GM18868 (cell line): ENCODE measurements at regions not wholly inside any gene's neighbourhood (a gene's known extent, or its start where the extent isn't known, plus 50 kb on each side); places are given as distances from the start of the nearest gene placed in this dataset.
A peak's percentile ranks its signal among the peaks of the same experiment; 100 is the strongest.

Source experiments
- ATAC-seq: cut with Tn5 transposase; IDR thresholded peaks from one replicate; pipeline ENCODE4 v1.9.1; 2021; ENCODE audit warnings: mild to moderate bottlenecking, moderate library complexity; ENCODE audit not compliant: unreplicated experiment

GRCh38 chr1:228823200-228823599, 87.9 kb downstream of the RHOU start:
- ATAC-seq: no peak

- ATAC-seq: no peak
Measured at GRCh38 chr1:228824366-228824765, 89.1 kb downstream of the RHOU start.

GRCh38 chr1:228825041-228825440, 89.8 kb downstream of the RHOU start:
- no peak for ATAC-seq

- no peak for ATAC-seq
Measured at GRCh38 chr1:228825840-228826484, 90.7 kb downstream of the RHOU start.

GRCh38 chr1:228827019-228827418, 91.7 kb downstream of the RHOU start:
- ATAC-seq: no peak

GRCh38 chr1:228828151-228828550, 92.9 kb downstream of the RHOU start:
- ATAC-seq: no peak

GRCh38 chr1:228830185-228830953, 95.1 kb downstream of the RHOU start:
- ATAC-seq: no peak

- ATAC-seq: peak; percentile 72
Measured at GRCh38 chr1:228830954-228831481, 95.7 kb downstream of the RHOU start.

GRCh38 chr1:228833911-228834688, 98.8 kb downstream of the RHOU start:
- ATAC-seq: no peak

GRCh38 chr1:228835456-228835855, 100.2 kb downstream of the RHOU start:
- ATAC-seq: no peak

- ATAC-seq: no peak
Measured at GRCh38 chr1:228835911-228836310, 100.6 kb downstream of the RHOU start.

GRCh38 chr1:228836427-228836826, 101.1 kb downstream of the RHOU start:
- no peak for ATAC-seq

GRCh38 chr1:228837032-228837431, 101.8 kb downstream of the RHOU start:
- no peak for ATAC-seq

GRCh38 chr1:228837817-228838716, 102.8 kb downstream of the RHOU start:
- ATAC-seq: no peak

- no peak for ATAC-seq
Measured at GRCh38 chr1:228838717-228839500, 103.6 kb downstream of the RHOU start.

- no peak for ATAC-seq
Measured at GRCh38 chr1:228839656-228840055, 104.4 kb downstream of the RHOU start.

- ATAC-seq: no peak
Measured at GRCh38 chr1:228841632-228842031, 106.4 kb downstream of the RHOU start.

- no peak for ATAC-seq
Measured at GRCh38 chr1:228842094-228842775, 107.0 kb downstream of the RHOU start.

- ATAC-seq: no peak
Measured at GRCh38 chr1:228845101-228845500, 109.8 kb downstream of the RHOU start.
